ENCODE measurements at regions not wholly inside any gene's neighbourhood (a gene's known extent, or its start where the extent isn't known, plus 50 kb on each side); places are given as distances from the start of the nearest gene placed in this dataset.
"Not testable (repeated sequence)": the region's sequence is repeated elsewhere in the genome, so short reads cannot be mapped to it uniquely, and the experiment has no call there.

- no peak for DNase-seq (ENCODE audit: low read depth in 2 of 2)
Observed at GRCh38 chr3:177249203-177249602, 51.9 kb upstream of the TBL1XR1 start.

GRCh38 chr3:177250151-177250550 is 52.9 kb upstream of the TBL1XR1 start:
- DNase-seq (ENCODE audit: low read depth in 2 of 2) = no peak

- no peak for DNase-seq (ENCODE audit: low read depth in 2 of 2)
Observed at GRCh38 chr3:177251755-177252154, 54.5 kb upstream of the TBL1XR1 start.

DNA sequence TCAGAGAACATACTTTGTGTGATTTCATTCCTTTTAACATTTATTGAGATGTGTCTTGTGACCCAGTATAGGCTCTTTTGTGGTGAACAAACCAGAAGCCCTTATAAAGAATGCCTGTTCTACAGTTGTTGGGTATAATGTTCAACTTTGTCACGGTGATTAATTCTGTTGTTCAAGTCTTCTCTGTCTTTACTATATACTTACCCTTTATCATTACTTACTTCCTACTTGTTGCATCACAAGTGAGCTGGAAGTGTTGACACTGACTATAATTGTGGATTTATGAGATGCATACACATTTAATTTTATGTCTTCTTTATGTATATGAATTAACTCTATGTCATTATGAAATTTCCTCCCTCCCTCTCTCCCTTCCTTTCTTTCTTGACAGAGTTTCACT is 59.7 kb upstream of the TBL1XR1 start:
- no peak for DNase-seq (ENCODE audit: low read depth in 2 of 2)

- DNase-seq (ENCODE audit: low read depth in 2 of 2) = no peak
Observed at GRCh38 chr3:177257625-177258024, 60.3 kb upstream of the TBL1XR1 start.

- DNase-seq (ENCODE audit: low read depth in 2 of 2) = no peak
Observed at GRCh38 chr3:177262396-177262795, 65.1 kb upstream of the TBL1XR1 start.

DNA sequence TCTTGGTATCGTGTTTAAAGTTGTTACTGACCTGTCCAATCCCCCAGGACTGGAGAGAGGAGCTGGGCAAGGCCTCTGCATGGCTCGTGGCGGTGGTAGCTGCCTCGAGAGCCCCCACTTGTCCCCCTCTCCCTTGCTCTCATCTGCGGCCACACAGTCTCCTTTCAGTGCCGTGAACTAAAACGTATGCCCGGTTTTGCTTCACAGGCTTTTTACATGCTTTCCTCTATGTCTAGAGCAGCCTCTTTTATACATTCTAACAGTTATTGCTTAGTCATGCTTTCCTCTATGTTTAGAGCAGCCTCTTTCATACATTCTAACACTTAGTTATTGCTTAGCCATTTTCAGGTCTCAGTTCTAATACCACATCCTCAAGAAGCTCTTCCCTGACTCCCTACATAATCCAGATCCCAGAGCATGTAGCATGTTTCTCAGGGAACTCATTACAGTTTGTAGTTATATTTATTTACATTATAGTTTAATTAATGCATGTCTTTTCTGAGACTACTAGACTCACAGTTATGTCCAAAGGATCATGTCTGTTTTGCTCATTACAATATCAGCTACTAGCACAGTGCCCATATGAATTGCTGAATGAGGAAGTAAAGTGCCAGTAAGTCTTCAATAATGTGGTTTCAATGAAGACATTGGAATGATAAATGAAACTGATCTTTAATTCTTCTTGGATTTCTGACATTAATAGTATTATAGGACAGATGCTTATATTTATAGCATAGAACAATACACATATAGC is 66.5 kb upstream of the TBL1XR1 start:
- DNase-seq (ENCODE audit: low read depth in 2 of 2) = no peak

DNA sequence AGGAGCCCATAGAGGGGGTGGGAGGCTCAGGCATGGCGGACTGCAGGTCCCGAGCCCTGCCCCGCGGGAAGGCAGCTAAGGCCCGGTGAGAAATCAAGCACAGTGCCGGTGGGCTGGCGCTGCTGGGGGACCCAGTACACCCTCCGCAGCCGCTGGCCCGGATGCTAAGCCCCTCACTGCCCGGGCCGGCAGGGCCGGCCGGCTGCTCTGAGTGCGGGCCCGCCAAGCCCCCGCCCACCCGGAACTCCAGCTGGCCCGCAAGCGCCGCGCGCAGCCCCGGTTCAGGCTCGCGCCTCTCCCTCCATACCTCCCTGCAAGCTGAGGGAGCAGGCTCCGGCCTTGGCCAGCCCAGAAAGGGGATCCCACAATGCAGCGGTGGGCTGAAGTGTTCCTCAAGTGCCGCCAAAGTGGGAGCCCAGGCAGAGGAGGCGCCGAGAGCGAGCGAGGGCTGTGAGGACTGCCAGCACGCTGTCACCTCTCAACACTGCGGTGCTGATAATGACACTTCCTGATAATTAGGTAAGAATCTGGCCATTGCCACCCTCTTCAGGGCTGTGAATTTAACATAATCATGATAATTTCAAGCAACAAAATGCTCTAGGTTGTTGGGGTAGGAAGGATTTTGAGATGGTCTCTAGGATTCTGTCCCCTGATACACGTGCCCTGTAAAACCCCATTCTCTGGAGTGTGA is 74.7 kb upstream of the TBL1XR1 start:
- not testable (repeated sequence) for DNase-seq (ENCODE audit: low read depth in 2 of 2)

- no peak for DNase-seq (ENCODE audit: low read depth in 2 of 2)
Observed at GRCh38 chr3:177278016-177278415, 80.7 kb upstream of the TBL1XR1 start.

GRCh38 chr3:177279118-177279815 is 82.0 kb upstream of the TBL1XR1 start:
- DNase-seq (ENCODE audit: low read depth in 2 of 2) = peak in 1 of 2 donors; percentile 38

DNA sequence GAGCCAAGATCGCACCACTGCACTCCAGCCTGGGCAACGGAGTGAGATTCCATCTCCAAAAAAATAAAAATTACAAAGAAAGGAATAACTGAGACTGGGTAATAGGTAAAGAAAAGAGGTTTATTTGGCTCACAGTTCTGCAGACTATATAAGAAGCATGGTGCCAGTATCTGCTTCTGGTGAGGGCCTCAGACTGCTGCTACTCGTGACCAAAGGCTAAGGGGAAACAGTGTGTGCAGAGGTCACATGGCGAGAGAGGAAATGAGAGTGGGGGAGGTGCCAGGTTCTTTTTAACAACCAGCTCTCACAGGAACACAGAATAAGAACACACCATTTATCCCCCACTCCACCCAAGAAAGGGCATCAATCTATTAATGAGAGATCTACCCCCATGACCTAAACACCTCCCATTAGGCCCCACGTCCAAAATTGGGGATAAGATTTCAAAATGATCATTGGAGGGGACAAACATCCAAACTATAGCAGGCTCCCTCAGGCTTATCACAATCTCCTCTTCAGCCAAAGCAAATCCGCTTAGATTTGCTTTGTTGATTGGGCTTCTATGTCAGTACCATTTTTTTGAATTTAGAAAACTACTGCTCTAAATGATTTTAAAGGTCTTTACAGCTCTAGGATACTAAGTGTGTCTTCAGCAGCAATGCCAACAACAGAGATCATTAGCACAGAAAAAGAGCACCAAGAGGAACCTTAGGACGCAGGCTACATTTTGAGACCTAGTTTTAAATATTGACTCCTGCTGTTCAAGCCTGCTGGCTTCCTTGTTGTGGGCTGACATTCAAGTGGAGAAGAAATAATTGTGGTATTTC is 84.2 kb upstream of the TBL1XR1 start:
- DNase-seq (ENCODE audit: low read depth in 2 of 2) = no peak

- DNase-seq (ENCODE audit: low read depth in 2 of 2) = no peak
Observed at GRCh38 chr3:177282119-177282655, 84.9 kb upstream of the TBL1XR1 start.

GRCh38 chr3:177283983-177284382 is 86.7 kb upstream of the TBL1XR1 start:
- no peak for DNase-seq (ENCODE audit: low read depth in 2 of 2)

GRCh38 chr3:177284383-177284881 is 87.2 kb upstream of the TBL1XR1 start:
- no peak for DNase-seq (ENCODE audit: low read depth in 2 of 2)

DNA sequence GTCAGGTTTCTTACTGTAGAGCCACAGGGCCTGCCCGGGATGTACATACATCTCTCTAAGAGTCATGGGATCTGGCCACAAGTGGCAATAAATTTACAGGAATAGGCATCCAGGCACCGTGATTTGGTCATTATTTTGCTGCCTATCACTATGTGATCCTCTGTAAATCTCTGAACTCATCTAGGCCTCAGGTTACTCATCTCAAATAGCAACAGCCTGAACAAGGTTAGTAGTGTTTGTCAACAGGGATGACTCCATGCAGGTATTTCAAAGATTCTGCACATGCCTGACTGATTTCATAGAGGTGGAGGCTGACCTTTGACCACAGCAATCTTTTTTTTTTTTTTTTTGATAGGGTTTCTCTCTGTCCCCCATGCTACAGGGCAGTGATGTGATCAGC is 88.8 kb upstream of the TBL1XR1 start:
- no peak for DNase-seq (ENCODE audit: low read depth in 2 of 2)

DNA sequence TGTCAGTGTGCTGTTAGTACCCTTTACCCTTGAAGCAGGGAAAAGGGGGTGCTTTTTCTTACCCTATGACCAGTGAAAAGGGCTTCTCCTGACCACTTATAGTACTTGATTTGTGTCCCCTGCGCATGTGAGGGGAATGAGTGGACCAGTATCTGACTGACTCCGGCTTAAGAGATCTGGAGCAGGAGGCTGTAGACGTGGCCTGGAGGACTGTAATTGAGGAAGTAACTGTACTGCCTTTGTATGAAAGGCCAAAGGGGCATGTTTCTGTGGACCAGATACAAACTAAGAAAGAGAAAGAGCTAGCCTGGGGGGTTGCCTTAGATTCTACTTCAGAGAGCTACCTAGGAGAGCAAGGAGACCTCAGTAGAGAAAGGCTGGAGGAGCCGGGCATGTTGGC is 89.9 kb upstream of the TBL1XR1 start:
- no peak for DNase-seq (ENCODE audit: low read depth in 2 of 2)

GRCh38 chr3:177290633-177291032 is 93.4 kb upstream of the TBL1XR1 start:
- peak in 1 of 2 donors; percentile 11 for DNase-seq (ENCODE audit: low read depth in 2 of 2)

DNA sequence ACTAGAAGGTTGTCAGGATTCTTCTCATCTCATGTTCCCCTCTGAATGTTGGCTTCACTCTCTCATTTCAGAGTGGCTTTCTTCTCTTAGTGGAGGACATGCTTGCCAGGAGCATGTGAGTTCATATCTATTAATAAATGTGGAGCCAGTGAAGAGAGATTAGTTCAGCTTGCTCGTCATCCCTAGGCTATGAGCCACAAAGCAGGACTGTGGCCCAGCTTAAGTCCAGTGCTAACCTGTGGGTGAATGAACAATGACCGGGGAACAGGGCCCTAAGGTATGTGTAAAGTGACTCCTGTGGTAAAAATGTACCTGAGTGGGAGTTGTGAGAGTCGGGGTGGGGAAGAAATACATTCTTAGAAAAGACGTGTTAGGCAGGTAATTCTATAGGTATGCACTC is 96.9 kb upstream of the TBL1XR1 start:
- no peak for DNase-seq (ENCODE audit: low read depth in 2 of 2)

GRCh38 chr3:177295116-177295515 is 97.8 kb upstream of the TBL1XR1 start:
- no peak for DNase-seq (ENCODE audit: low read depth in 2 of 2)

DNA sequence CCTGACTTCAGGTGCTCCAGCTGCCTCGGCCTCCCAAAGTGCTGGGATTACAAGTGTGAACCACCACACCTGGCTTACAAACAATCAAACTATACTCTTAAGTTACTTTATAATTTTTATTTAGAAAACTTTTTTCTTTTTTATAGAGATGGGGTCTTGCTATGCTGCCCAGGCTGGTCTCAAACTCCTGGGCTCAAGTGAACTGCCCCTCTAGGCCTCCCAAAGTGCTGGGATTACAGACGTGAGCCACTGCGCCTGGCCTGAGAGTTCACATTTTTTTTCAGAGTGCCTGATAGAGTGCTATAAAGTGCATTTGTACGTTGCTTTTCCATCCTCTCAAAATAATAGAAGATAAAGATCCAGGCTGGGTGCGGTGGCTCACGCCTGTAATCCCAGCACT is 102.0 kb upstream of the TBL1XR1 start:
- DNase-seq (ENCODE audit: low read depth in 2 of 2) = no peak

Measured in lung microvascular endothelial cell (primary cell).